K562 (cell line): ENCODE measurements at regions not wholly inside any gene's neighbourhood (a gene's known extent, or its start where the extent isn't known, plus 50 kb on each side); places are given as distances from the start of the nearest gene placed in this dataset.

Experiments used
- ATAC-seq: fragments of 200-7000 bp; cut with Tn5 transposase; 3 replicates; pipeline ENCODE4 v1.9.1; 2020; ENCODE audit warnings: moderate library complexity
- BruUV-seq: library from RNA; stranded (reverse); fragments of 400-500 nt; replicated peaks from 2 replicates; lab custom pipeline; 2021; lab: Mats Ljungman, UMichigan
- CTCF ChIA-PET: fragments of 300-600 bp; formaldehyde crosslinking; extraction: SDS; loops from one replicate; lab custom pipeline; 2021; ENCODE audit warnings: low intra/inter-chr PET ratio; lab: Yijun Ruan, JAX
- POLR2A ChIA-PET: fragments of 300-600, 350-650 bp; sonication (Branson Sonifier 250); formaldehyde crosslinking; extraction: SDS; loops from one replicate; lab custom pipeline; 2021; ENCODE audit warnings: antibody characterized with exemption, inconsistent platforms; lab: Yijun Ruan, JAX
- DNase-seq, 4 experiments: peaks; one replicate each; pipeline versions ENCODE4 v3.0.0 to v3.0.0-alpha.2; 2011 to 2018; ENCODE audit warnings: low spot score in 3 of 4, mixed read lengths in 3 of 4; ENCODE audit errors: extremely low read depth in 1 of 4
- FAIRE-seq: peaks from 2 replicates; lab custom pipeline; 2011; peaks lifted over from hg19 to GRCh38; lab: Jason Lieb, UNC
- H2AFZ ChIP-seq: 2 replicates; pipeline ENCODE4 v1.6.0; 2011; ENCODE audit warnings: low read depth, low read length, control low read depth, inconsistent platforms
- H3K27ac ChIP-seq: fragments of 200-600 bp; 3 replicates; pipeline ENCODE4 v1.8.0; 2011; ENCODE audit warnings: low read depth, mild to moderate bottlenecking, control low read depth, inconsistent platforms, low read length, moderate library complexity, mixed read lengths; ENCODE audit errors: extremely low read depth
- H3K27me3 ChIP-seq, 2 experiments: fragments of 300-600 bp in 1 of 2; 2 replicates in 1 of 2; 3 replicates in 1 of 2; pipeline versions ENCODE4 v1.6.0 to v1.8.0; 2011; ENCODE audit warnings: inconsistent platforms in 2 of 2, low read length in 2 of 2, mild to moderate bottlenecking in 1 of 2, mixed read lengths in 1 of 2, moderate library complexity in 1 of 2; ENCODE audit not compliant: control insufficient read depth in 2 of 2, insufficient read depth in 2 of 2
- H3K36me3 ChIP-seq: fragments of 300-600 bp; 3 replicates; pipeline ENCODE4 v1.8.0; 2011; ENCODE audit warnings: mild to moderate bottlenecking, low read length, inconsistent platforms; ENCODE audit not compliant: control insufficient read depth, insufficient read depth
- H3K4me1 ChIP-seq, 2 experiments: fragments of 200-600 bp in 1 of 2; replicated peaks in 1 of 2; 2 replicates in 1 of 2; 3 replicates in 1 of 2; pipeline versions ENCODE4 v1.5.1 to v1.8.0; 2011; ENCODE audit warnings: inconsistent platforms in 2 of 2, low read length in 2 of 2, mild to moderate bottlenecking in 1 of 2, mixed read lengths in 1 of 2, moderate library complexity in 1 of 2; ENCODE audit not compliant: control insufficient read depth in 2 of 2, insufficient read depth in 2 of 2
- H3K4me2 ChIP-seq: 2 replicates; pipeline ENCODE4 v1.6.1; 2011; ENCODE audit warnings: low read length, control low read depth, inconsistent platforms, mixed read lengths; ENCODE audit not compliant: insufficient read depth
- H3K4me3 ChIP-seq: fragments of 200-600 bp; sonication (generic), shearing (Covaris generic); 2 replicates; pipeline ENCODE4 v1.5.1; 2016; ENCODE audit warnings: control low read depth, inconsistent platforms
- H3K79me2 ChIP-seq: fragments of 200-600 bp; 3 replicates; pipeline ENCODE4 v1.8.0; 2011; ENCODE audit warnings: low read length, inconsistent platforms; ENCODE audit not compliant: control insufficient read depth, insufficient read depth
- H3K9ac ChIP-seq, 2 experiments: 2 replicates each; pipeline versions ENCODE4 v1.6.0 to v1.6.1; 2011; ENCODE audit warnings: low read depth in 2 of 2, low read length in 2 of 2, control low read depth in 1 of 2, inconsistent platforms in 1 of 2, mild to moderate bottlenecking in 1 of 2, mixed read lengths in 1 of 2; ENCODE audit not compliant: insufficient read depth in 1 of 2
- H3K9me1 ChIP-seq: one replicate; pipeline ENCODE4 v1.6.0; 2011; ENCODE audit warnings: inconsistent platforms, mild to moderate bottlenecking, low read length, moderate library complexity; ENCODE audit not compliant: control insufficient read depth, insufficient read depth
- H3K9me3 ChIP-seq: replicated peaks from 2 replicates; pipeline ENCODE4 v1.5.1; 2011; ENCODE audit warnings: low read depth, low read length, inconsistent platforms; ENCODE audit not compliant: control insufficient read depth, insufficient read depth
- H4K20me1 ChIP-seq: replicated peaks from 2 replicates; pipeline ENCODE4 v1.6.1; 2011; ENCODE audit warnings: low read length, inconsistent platforms, mixed read lengths; ENCODE audit not compliant: control insufficient read depth, insufficient read depth
- ARHGAP35 ChIP-seq: fragments of 450-650 bp; IDR thresholded peaks from 2 replicates; pipeline ENCODE4 v1.6.1; 2018; ENCODE audit not compliant: partially characterized antibody
- ARID2 ChIP-seq: fragments of 450-650 bp; IDR thresholded peaks from 2 replicates; pipeline ENCODE4 v1.6.1; 2017; ENCODE audit warnings: antibody characterized with exemption, mild to moderate bottlenecking
- BCOR ChIP-seq: fragments of 450-650 bp; IDR thresholded peaks from 2 replicates; pipeline ENCODE4 v1.6.1; 2016
- CTBP1 ChIP-seq: fragments of 450-650 bp; IDR thresholded peaks from 2 replicates; pipeline ENCODE4 v1.6.1; 2016; ENCODE audit warnings: borderline replicate concordance
- DMBX1 ChIP-seq: fragments of 250-450 bp; sonication (Bioruptor Pico); IDR thresholded peaks from 2 replicates; pipeline ENCODE4 v1.8.0; 2022; ENCODE audit warnings: inconsistent platforms, mild to moderate bottlenecking, moderate library complexity, borderline replicate concordance
- EP300 ChIP-seq: IDR thresholded peaks from 2 replicates; pipeline ENCODE4 v1.6.1; 2012; ENCODE audit warnings: low read length, improper control_type of control experiment
- HNRNPLL ChIP-seq: fragments of 200-400 bp; formaldehyde crosslinking; IDR thresholded peaks from 2 replicates; pipeline ENCODE4 v1.6.1; 2017; ENCODE audit warnings: low read length, low read depth, mild to moderate bottlenecking; ENCODE audit not compliant: poor library complexity, severe bottlenecking
- PHB2 ChIP-seq: fragments of 450-650 bp; IDR thresholded peaks from 2 replicates; pipeline ENCODE4 v1.6.1; 2017; ENCODE audit warnings: low read depth
- PRMT5 ChIP-seq: sonication (generic); formaldehyde crosslinking; IDR thresholded peaks from 2 replicates; pipeline ENCODE4 v1.5.0; 2020; ENCODE audit warnings: missing genetic modification reagents
- PTBP1 ChIP-seq: fragments of 200-400 bp; formaldehyde crosslinking; IDR thresholded peaks from 2 replicates; pipeline ENCODE4 v1.6.1; 2017; ENCODE audit warnings: low read depth, low read length
- PTRF ChIP-seq: fragments of 450-650 bp; IDR thresholded peaks from 2 replicates; pipeline ENCODE4 v1.6.1; 2016; ENCODE audit warnings: mild to moderate bottlenecking, missing genetic modification characterization, missing compliant biosample characterization
- ZNF280A ChIP-seq: fragments of 450-650 bp; IDR thresholded peaks from 2 replicates; pipeline ENCODE4 v1.6.1; 2018; ENCODE audit warnings: mild to moderate bottlenecking, low read depth; ENCODE audit not compliant: partially characterized antibody
- ZNF431 ChIP-seq: sonication (generic); formaldehyde crosslinking; IDR thresholded peaks from 2 replicates; pipeline ENCODE4 v1.8.0; 2022; ENCODE audit warnings: mild to moderate bottlenecking, missing genetic modification reagents
- whole genome bisulfite sequencing: fragments of 100-300 bp; shearing (Covaris generic); methylation state at CpG from one replicate; pipeline ENCODE4 v1.1.6; 2016; ENCODE audit warnings: low coverage, mixed read lengths; ENCODE audit not compliant: insufficient coverage; ENCODE audit errors: missing lambda C conversion rate; 5-methylcytosine and 5-hydroxymethylcytosine counted together
- in situ Hi-C: fragments of 300-500 bp; cut with MboI; formaldehyde crosslinking; loops from 4 replicates; pipeline ENCODE4 v1.15.0; 2018; ENCODE audit warnings: inconsistent platforms, mixed read lengths
- intact Hi-C: fragments of 100-400 bp; cut with micrococcal nuclease; formaldehyde crosslinking; loops from 2 replicates; pipeline ENCODE4 v1.14.2; 2022
- TF ChIP-seq, protein P1 (sequence below): fragments of 450-650 bp; IDR thresholded peaks from 2 replicates; pipeline ENCODE4 v1.6.1; 2016; ENCODE audit warnings: antibody characterized with exemption
- TF ChIP-seq, protein P2 (sequence below), 2 experiments: fragments of 450-650 bp in 1 of 2; sonication (generic) in 1 of 2; formaldehyde crosslinking in 1 of 2; IDR thresholded peaks in 1 of 2; conservative IDR thresholded peaks in 1 of 2; 2 replicates each; pipeline versions ENCODE4 v1.6.1 to v1.8.1; 2016 to 2023; ENCODE audit warnings: mild to moderate bottlenecking in 2 of 2, moderate library complexity in 2 of 2, inconsistent platforms in 1 of 2, missing genetic modification reagents in 1 of 2

DNA sequence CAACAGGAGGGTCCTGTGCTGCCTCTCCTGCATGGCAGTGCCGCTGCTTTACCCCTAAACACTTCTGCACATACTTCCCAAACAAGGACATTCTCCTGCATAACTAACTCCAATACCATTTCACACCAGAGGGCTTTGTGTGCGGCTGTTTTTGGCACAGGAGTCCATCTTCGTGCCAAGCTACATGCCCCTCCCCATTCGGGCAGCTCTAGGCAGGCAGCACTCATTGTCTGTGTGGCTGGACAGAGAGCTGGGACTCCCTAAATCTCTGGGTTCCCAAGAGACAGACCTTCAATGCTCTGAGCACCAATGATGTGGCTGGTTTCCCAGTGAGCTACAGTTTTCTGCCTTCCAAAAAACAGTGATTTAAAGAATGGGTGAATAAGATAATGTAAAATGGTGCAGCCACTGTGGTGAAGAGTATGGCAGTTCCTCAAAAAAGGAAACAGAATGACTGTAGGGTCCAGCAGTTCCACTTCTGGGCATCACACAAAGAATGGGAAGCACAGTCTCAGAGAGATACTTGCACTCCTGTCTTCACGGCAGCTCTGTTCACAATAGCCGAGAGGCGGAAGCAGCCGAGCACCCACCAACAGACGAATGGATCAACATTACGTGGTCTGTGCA lies 80.3 kb upstream of the DUSP22 start:
- DNase-seq (no peak), ATAC-seq (no peak), FAIRE-seq (no peak)
- Histone ChIP-seq H3K9me1 (no peaks in the 10 kb centered on the region), H4K20me1 (no peaks in the 10 kb centered on the region), H3K9ac (no peak overlapping the region), H2AFZ (no peak overlapping the region), H3K4me2 (no peak overlapping the region), H3K4me3 (no peak overlapping the region), H3K36me3 (no peaks in the 10 kb centered on the region), H3K27ac (no peak overlapping the region), H3K4me1 (peaks cover 0 to 5% of the 10 kb centered on the region in 2 experiments; a peak in 4 of 5 replicates), H3K27me3 (peaks cover 48 to 68% of the 10 kb centered on the region in 2 experiments), H3K79me2 (no peaks in the 10 kb centered on the region), H3K9me3 (no peaks in the 10 kb centered on the region)
- CTCF ChIA-PET, result no interaction called here
- POLR2A ChIA-PET, result no interaction called here
- in situ Hi-C loops (loop anchor here (10.0 kb wide), 1 partner anchor 193 kb away; no protein-coding TSS in a partner anchor), intact Hi-C loops (no loop called here)
- BruUV-seq, result no TSS peak
- WGBS, result 1% methylated on average over 10 of the region's 10 CpGs
- TF ChIP-seq CTBP1 (no peak), ZNF280A (no peak), PRMT5 (CRISPR knock-in tag) (no peak), ARID2 (no peak), PHB2 (no peak), PTRF (tag) (no peak), HNRNPLL (no peak), BCOR (no peak), ARHGAP35 (no peak), DMBX1 (CRISPR knock-in tag) (no peak), ZNF431 (CRISPR knock-in tag) (no peak), PTBP1 (no peak), EP300 (no peak)
- TF ChIP-seq, protein P1, sequence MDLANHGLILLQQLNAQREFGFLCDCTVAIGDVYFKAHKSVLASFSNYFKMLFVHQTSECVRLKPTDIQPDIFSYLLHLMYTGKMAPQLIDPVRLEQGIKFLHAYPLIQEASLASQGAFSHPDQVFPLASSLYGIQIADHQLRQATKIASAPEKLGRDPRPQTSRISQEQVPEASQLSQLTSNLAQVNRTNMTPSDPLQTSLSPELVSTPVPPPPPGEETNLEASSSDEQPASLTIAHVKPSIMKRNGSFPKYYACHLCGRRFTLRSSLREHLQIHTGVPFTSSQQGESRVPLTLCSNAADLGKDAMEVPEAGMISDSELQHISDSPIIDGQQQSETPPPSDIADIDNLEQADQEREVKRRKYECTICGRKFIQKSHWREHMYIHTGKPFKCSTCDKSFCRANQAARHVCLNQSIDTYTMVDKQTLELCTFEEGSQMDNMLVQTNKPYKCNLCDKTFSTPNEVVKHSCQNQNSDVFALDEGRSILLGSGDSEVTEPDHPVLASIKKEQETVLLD, result no peak
- TF ChIP-seq, protein P2, sequence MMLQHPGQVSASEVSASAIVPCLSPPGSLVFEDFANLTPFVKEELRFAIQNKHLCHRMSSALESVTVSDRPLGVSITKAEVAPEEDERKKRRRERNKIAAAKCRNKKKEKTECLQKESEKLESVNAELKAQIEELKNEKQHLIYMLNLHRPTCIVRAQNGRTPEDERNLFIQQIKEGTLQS (IDR thresholded peaks at IDR 0.05), result no peak
- TF ChIP-seq, protein P2 (CRISPR knock-in tag; conservative IDR thresholded peaks at IDR 0.05), result no peak
